NCI-H1417 treated with DMSO at 0.1 percent for 48 hours (cell line): ENCODE measurements at regions not wholly inside any gene's neighbourhood (a gene's known extent, or its start where the extent isn't known, plus 50 kb on each side); places are given as distances from the start of the nearest gene placed in this dataset.
"Not testable (repeated sequence)": the region's sequence is repeated elsewhere in the genome, so short reads cannot be mapped to it uniquely, and the experiment has no call there.

Source experiments
- DNase-seq: peaks from one replicate; lab custom pipeline; 2025; lab: John Stamatoyannopoulos, UW

DNA sequence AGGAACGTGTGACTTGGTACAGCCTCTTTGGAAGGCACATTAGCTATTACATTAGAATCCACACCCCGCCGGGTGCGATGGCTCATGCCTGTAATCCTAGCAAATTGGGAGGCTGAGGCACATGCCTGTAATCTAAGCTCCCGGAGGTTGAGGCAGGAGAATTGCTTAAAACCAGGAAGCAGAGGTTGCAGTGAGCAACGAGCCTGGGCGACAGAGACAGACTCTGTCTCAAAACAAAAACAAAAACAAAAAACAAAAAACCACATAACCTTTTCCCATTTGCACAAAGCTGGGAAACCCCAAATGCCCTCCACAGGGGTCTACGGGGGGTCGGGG lies 82.7 kb upstream of the METTL9 start:
- DNase-seq, result not testable (repeated sequence)

DNA sequence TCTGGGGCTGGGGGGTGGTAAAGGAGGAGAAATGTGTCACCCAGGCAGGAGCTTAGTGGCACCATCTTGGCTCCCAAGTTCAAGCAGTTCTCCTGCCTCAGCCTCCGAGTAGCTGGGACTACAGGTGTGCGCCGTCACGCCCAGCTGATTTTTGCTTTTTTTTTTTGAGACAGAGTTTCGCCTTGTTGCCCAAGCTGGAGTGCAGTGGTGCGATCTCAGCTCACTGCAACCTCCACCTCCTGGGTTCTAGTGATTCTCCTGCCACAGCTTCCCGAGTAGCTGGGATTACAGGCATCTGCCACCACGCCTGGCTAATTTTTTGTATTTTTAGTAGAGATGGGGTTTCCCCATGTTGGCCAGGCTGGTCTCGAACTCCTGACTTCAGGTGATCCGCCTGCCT lies 82.1 kb upstream of the METTL9 start:
- not testable (repeated sequence) for DNase-seq

DNA sequence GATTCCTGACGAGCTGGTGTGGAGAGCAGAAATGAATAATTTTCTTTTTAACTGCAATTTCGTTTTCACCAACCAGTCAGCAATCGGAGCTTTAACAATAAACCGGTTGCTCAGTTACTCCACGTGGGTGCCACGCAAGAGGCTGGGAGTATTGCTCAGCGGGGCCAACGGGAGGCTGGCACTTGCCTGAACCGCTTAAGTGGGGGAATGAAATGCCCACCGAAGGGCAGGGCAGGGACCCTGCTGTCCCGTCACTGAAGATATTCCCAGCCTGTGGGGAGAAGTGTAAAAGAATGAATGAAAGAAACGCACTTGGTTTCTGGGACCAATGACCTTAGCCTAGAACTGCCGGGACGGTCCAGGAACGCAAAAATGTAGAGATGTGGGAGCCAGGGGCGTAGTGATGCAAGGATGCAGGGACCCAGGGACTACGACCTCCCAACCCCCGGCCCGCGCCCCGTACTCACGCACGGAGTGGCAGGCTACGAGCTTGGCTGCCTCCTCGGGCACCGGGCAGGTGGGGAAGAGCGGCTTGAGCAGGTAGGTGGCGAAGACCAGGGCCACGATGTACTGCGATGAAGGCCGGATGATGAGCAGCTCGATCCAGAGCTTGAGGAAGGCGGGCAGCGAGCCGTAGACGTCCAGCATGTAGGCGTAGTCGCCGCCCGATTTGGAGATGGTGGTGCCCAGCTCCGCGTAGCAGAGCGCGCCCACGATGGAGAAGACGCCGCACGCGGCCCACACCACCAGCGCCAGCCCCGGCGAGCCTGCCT lies 79.8 kb upstream of the METTL9 start:
- not testable (repeated sequence) for DNase-seq

DNA sequence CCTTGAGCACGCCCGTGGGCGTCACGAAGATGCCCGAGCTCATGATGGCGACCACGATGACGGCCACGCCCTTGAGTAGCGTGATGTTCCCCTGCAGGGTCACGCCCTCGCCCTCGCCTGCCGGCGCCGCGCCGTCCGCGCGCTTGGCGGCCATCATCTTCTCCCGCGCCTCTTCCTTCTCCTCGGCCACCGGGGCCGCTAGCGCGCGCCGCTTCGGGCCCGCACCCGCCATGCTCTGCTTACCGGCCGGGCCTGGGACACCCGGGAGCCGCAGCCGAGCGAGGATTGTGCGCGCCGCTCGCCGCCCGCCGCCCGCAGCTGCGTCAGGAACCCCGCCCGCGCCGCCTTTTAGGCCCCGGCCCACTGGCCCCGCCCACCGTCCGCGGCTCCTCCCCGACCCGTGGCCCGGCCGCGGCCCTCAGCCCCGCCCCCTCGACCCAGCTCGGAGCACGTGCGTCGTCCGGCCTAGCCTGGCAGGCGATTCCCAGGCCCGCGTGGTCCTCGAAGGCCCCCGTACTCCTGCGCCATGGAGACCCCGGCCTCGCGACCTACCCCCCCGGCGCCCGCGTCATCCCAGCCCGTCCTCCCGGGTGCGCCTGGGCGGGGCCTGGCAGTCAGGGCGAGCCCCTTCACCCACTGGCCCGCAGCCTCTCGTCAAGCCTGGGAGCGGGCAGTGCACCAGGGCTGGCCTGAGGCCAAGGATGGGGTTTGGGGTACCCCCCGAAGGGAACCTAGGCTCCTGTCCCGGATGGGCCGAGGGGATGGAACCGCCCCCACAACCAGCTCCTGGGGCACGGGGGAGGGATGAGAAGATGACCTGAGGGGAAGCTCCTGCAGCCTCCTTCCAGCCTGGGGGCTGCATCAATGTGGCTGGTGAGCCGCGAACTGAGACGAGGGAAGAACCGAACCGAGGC lies 79.0 kb upstream of the METTL9 start:
- peak; percentile 66 for DNase-seq

DNA sequence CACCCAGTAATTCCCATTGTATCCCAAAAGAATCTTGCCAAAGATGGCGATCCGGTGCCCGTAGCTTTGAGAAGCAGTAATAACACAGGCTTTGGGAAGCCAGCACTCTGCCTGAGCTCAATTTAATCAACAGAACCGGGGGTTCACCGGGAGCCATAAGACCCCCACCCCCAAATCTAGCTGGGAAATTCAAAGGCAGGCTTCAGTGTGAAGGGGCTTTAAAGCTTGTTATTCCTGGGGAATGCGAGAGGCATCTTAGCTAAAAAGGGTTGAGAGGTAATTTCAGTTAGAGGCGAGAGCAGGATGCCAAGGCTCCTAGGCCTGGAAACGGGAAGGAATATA lies 78.4 kb upstream of the METTL9 start:
- not testable (repeated sequence) for DNase-seq

DNA sequence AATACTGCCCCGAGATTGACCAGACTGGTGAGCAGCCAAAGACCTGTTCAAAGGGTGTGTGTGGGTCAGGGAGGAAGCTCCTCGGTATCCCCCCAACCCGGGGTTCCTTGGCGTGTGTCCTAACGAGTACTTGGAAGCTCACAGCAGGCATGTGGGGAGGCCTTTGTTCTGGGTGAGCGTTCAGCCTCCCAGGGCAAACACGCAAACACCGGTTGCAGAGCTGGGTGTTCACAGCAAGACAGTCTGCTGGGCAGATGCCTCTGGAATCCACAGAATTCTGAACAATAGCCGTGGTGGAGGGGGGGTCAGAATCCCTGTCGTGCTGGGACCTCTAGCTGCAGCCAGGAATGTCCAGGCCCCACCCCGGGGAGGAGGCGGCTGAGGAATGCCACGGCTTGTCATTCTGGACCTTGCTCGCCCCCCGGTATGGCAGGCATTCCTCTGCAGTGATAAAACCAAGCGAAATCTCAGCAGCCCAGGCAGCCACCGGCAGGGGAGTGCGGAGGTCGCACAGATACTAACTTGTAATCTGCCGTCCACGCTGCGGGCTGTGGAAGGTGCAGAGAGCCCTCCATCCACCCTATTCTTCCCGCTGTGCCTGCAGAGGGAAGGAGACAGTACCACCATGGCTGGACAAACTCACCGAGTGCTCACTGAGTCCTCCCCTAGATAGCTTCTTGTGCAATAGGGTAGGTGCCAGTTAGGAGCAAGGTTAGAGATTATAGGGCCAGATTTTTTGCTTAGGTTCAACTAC lies 77.8 kb upstream of the METTL9 start:
- peak; percentile 19 for DNase-seq

DNA sequence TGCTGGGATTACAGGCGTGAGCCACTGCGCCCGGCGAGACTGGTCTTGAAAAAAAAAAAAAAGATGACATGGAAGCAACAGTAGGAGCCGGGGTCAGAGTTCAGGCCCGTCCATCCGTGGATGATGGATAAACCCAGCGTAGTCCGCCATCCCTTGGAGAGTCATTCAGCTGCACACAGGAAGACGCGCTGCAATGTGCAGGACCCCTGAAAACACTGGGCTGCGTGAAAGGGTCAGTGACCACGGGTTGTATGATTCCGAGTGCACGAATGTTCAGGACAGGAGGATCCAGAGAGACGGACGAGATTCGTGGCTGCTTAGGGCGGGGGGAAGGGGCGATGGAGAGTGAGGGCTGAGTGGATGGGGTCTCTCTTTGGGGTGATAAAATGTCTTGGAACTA lies 76.5 kb upstream of the METTL9 start:
- not testable (repeated sequence) for DNase-seq

DNA sequence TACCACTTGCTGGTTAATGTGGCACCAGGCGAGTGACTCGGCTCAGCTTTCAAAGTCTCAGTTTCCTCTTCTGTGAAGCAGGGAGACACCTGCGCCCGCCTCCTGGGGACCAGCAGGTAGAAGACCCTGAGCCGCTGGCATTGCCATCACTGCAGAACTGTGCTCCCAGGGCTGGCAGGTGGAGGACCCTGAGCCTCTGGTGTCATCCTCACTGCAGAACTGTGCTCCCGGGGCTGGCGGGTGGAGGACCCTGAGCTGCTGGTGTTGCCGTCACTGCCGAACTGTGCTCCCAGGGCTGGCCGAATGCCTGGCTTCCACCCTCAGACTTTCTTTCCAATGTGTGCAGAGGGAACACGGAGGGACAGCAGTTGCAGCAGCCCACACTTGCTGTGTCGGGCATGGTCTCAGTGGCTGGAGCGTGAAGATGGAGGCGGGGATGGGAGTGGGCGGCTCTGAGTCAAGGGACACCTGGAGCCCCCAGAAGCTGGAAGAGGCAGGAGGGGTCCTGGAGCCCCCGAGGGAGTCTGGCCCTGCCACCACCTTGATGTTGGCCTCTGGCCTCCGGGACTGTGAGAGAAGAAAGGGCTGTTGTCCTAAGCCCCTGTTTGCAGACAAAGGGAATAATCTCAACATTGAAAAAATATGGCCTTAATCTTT lies 75.8 kb upstream of the METTL9 start:
- DNase-seq, result no peak

DNA sequence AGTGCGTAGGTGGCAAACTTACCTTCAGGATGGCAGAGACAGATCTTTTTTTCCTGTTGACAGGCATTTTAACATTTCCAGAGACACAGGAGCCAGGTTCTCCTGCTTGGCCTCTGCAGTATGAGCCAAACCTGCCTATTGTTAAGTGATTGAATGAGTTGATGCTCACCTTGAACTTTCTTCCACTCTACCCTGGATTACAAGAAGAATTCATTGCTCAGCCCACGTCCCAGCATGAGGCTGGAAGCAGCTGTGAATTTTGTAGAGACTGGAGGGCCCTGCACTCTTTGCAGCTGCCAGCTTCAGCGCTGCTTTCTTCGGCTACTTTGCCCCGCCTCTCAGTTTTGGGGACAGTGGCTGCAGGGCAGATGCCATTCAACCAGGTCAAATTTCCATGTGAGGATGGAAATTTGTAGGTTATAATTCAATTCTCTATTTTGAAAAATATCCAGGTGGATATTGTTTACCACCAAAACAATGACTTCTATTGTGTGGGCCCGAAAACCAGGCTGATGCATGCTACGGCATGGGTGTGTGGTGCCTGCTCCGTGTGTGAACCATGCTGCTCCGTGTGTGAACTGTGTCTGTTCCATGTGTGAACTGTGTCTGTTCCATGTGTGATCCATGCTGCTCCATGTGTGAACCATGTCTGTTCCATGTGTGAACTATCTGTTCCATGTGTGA lies 75.2 kb upstream of the METTL9 start:
- DNase-seq, result no peak

DNA sequence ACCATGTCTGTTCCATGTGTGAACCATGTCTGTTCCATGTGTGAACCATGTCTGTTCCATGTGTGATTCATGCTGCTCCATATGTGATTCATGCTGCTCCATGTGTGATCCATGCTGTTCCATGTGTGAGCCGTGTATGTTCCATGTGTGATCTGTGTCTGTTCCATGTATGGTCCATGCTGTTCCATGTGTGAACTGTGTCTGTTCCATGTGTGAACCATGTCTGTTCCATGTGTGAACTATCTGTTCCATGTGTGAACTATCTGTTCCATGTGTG lies 74.7 kb upstream of the METTL9 start:
- DNase-seq, result not testable (repeated sequence)

DNA sequence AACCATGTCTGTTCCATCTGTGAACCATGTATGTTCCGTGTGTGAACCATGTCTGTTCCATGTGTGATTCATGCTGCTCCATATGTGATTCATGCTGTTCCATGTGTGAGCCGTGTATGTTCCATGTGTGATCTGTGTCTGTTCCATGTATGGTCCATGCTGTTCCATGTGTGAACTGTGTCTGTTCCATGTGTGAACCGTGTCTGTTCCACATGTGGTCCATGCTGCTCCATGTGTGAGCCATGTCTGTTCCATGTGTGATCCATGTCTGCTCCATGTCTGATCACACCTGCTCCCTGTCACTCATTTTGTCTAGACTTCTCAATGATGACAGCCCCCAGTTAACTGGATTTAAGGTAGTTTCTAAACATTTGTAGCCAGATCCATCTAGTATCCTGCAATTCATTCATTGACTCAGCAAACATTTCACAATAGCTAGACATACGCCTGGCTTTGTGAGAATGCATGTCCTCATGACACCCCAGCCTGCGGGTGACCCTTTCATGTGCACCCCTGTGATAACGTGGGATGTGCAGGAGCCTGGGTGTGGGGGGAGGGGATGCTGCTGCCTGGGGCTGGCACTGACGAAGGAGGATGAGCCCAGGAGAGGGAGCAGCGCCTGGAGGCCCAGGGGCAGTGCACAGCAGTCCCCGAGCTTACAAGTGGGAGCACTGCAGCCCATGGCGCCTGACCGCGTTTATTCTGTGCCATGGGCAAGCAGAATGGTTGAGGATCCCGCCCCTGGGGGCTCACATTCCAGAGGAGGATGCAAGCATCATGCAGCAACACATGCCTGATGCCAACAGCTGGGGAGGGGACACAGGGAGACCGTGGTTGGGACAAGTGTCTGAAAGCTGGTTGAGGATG lies 74.1 kb upstream of the METTL9 start:
- DNase-seq, result not testable (repeated sequence)

DNA sequence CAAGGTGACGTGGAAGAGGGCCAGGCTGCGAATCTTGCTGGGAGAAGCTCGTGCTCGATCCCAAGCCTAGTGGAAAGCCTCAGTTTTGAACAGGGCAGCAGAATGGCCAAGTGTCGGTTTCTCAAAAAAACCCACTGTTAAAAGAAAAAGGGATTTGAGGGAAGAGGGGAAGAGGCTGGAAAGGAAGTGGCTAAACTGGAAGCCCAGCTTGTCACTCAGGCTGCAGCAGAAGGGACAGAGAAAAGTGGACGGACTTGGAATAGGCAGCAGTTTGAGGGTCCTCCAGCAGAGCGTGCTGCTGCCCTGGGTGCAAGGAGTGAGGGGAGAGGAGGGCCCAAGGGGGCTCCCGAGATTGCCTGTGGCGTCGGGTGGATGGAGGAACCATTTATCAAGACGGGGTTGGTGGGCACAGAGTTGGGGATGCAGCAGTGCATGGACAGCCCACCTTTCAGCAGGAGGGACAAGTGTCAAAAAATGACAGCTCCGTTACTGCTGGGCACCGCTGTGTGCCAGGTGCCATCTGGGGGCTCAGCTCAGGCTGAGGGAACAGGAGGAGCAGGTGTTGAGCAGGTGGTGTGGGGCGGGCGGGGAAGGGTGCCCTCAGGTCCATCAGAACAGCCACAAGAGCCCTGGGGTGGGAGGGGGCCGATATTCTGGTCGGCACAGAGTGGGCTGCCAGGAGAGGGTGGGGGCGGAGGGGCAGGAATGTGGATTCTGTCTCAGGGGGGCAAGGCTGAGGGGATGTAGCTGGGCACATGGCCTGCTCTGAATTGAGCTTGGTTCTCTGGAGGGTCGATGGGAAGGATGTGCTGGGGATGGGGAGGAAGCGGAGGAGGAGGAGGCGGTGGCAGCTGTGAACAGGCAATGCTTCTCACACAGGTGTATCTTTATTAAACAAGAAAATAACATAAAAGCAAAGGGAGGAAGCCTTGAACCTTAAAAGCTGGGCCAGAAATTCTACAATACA lies 73.1 kb upstream of the METTL9 start:
- DNase-seq, result not testable (repeated sequence)

DNA sequence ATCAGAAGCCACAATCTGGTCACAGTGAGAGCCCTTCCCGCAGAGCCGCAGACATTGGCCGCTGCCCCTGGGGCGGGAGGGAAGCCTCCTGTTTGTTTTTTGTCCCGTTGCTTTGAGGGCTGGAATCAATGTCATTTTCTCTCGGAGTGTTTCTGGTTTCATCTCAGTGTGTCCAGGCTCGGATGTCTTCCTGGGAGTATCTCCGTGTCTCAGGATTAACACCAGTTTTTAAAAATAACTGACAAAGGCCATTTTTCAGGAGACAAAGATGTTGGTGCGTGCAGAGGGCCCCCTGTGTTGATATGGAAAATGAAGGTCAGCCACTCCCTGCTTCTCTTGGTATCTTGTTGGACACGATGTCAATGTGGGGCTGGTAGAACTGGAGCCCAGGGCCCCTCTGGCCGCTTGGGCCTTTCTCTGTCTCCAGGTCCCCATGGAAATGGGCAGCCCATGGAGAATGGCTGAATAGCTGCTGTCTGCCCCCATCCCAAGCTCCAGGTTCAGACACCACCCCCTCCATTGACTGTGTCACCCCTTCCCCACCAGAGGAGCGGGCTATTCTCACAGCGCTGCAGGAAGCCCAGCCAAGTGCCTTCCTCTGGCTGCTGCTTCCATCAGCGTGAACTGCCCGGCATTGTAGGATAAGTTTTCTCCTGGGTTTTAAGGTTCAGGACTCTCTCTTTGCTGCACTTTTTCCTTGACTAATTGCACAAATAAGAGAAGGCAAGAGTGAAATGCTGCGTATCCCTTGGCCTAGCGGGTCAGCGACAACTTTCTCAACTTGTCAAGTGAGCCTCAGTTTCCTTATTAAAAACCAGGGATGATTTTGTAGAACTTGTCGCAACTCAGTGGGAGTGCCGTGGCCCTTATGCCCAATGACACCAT lies 72.2 kb upstream of the METTL9 start:
- DNase-seq, result no peak

DNA sequence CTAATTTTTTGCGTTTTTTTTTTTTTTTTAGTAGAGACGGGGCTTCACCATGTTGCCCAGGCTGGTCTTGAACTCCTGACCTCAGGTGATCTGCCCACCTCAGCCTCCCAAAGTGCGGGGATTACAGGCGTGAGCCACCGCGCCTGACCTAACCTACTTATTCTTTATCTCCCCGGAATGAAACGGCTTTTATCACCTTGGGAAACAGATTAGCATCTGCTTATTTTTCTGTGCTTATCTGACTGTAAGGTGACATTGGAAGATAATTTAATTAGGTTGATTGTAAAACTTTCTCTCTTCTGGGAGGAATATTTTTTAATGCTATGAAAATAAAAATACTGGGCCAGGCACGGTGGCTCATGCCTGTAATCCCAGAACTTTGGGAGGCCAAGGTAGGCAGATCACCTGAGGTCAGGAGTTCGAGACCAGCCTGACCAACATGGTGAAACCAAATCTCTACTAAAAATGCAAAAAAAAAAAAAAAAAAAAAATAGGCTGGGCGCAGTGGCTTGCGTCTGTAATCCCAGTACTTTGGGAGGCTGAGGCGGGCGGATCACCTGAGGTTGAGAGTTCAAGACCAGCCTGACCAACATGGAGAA lies 70.2 kb upstream of the METTL9 start:
- DNase-seq, result not testable (repeated sequence)

DNA sequence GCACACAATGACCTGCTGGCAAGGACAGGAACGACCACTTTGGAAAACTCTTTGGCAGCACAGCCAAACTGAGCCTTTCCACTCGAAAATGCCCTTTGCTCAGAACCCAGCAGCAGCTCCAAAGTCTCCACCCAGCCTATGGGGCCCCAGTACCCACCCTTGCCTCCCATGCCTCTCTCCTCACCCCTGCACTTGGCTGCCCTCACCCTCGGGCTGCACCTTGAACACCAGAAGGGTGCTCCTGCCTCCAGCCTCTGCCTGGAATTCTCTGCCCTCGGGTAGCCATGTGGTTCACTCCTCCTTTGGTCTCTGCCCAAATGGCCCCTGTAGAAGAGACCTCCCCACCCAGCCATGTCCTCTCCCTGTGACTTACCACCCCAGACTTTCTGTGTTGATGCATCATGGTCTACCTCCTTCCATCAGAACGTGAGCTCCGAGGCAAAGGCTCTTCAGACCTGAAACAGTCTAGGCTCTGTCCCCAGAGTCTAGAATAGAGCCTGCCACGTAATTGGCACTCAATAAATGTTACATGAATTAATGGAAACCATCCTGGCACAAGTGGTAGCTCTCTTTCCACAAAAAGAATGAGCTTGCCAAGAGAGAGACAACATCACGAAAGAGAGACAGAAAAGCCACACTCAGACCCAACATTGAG lies 68.5 kb upstream of the METTL9 start:
- not testable (repeated sequence) for DNase-seq

DNA sequence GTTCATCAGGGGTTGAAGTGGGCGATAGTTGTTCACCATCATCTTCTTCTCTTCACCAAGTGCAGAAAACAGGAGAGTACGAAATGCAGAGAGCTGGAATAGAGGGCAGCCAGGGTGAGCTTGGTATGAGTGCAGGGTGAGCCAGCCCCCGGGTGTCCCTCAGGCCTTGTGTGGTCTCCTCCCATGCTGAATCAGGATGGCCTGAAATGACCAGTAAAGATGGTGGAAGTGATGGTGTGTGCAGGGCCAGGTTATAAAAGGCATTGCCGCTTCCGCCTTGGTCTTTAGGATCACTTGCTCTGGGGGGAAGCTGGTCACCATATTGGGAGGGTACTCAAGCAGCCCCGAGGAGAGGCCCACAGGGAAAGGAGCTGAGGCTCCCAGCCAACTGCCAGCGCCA lies 66.4 kb upstream of the METTL9 start:
- not testable (repeated sequence) for DNase-seq

DNA sequence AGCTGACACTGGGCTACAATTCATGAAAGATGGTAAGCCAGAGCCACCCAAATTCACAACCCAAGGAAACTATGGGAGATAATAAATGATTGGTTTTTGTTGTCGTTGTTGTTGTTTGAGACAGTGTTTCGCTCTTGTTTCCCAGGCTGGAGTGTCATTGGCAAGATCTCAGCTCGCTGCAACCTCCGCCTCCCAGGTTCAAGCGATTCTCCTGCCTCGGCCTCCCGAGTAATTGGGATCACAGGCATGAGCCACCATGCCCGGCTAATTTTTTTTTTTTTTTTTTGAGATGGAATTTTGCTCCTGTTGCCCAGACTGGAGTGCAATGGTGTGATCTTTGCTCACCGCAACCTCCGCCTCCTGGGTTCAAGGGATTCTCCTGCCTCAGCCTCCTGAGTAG lies 65.9 kb upstream of the METTL9 start:
- not testable (repeated sequence) for DNase-seq

DNA sequence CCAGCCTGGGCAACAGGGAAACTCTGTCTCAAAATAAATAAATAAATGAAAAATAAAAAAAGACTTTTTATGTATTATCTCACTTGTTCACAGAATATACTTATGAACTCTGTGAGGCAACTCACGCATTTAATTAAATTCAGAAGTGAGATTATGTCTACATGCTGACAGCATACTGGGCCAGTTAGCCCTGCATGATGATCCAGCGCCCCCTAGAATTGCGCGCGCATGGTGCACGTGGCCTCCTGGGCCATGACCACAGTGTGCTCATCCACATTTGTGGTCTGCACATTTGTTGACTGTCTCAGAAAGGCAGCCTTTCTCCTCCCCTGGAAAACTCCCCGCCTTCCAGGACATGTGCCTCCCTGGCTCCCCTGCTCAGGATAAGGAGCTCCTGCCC lies 64.8 kb upstream of the METTL9 start:
- not testable (repeated sequence) for DNase-seq
